ENCODE measurements at regions not wholly inside any gene's neighbourhood (a gene's known extent, or its start where the extent isn't known, plus 50 kb on each side); places are given as distances from the start of the nearest gene placed in this dataset.

GRCh38 chr13:71382285-71382684 is 484.7 kb downstream of the DACH1 start:
- H3K9me3 ChIP-seq (ENCODE audit: control insufficient read depth, insufficient read depth, low read length), result no peaks in the 10 kb centered on the region
- CTCF ChIA-PET, result no interaction called here
- DNase-seq (ENCODE audit: low read depth, low spot score), result no peak
- no peaks in the 10 kb centered on the region for H3K27me3 ChIP-seq (ENCODE audit: control insufficient read depth, insufficient read depth, low read length)
- TF ChIP-seq CTCF (IDR thresholded peaks at IDR 0.05; ENCODE audit: low read depth, low read length), result no peak
- no peak overlapping the region for H3K27ac ChIP-seq (ENCODE audit: low read depth, low read length)
- H3K4me3 ChIP-seq (ENCODE audit: low read depth, low read length), result no peak overlapping the region
- POLR2A ChIA-PET, result no interaction called here

- POLR2A ChIA-PET, result no interaction called here
- no peak for TF ChIP-seq CTCF (IDR thresholded peaks at IDR 0.05; ENCODE audit: low read depth, low read length)
- Histone ChIP-seq H3K9me3 (ENCODE audit: control insufficient read depth, insufficient read depth, low read length) (no peaks in the 10 kb centered on the region), H3K27ac (ENCODE audit: low read depth, low read length) (no peak overlapping the region), H3K27me3 (ENCODE audit: control insufficient read depth, insufficient read depth, low read length) (no peaks in the 10 kb centered on the region), H3K4me3 (ENCODE audit: low read depth, low read length) (no peak overlapping the region)
- CTCF ChIA-PET, result no interaction called here
- DNase-seq (ENCODE audit: low read depth, low spot score), result no peak
Measured at GRCh38 chr13:71380191-71380590, 486.8 kb downstream of the DACH1 start.

- ChIA-PET CTCF (no interaction called here), POLR2A (no interaction called here)
- no peak overlapping the region for H3K27ac ChIP-seq (ENCODE audit: low read depth, low read length)
- H3K9me3 ChIP-seq (ENCODE audit: control insufficient read depth, insufficient read depth, low read length), result no peaks in the 10 kb centered on the region
- H3K4me3 ChIP-seq (ENCODE audit: low read depth, low read length), result no peak overlapping the region
- H3K27me3 ChIP-seq (ENCODE audit: control insufficient read depth, insufficient read depth, low read length), result no peaks in the 10 kb centered on the region
- no peak for DNase-seq (ENCODE audit: low read depth, low spot score)
- TF ChIP-seq CTCF (IDR thresholded peaks at IDR 0.05; ENCODE audit: low read depth, low read length), result no peak
Measured at GRCh38 chr13:71378961-71379905, 487.8 kb downstream of the DACH1 start.

- TF ChIP-seq CTCF (IDR thresholded peaks at IDR 0.05; ENCODE audit: low read depth, low read length), result no peak
- POLR2A ChIA-PET, result no interaction called here
- no peak for DNase-seq (ENCODE audit: low read depth, low spot score)
- Histone ChIP-seq H3K27ac (ENCODE audit: low read depth, low read length) (no peak overlapping the region), H3K27me3 (ENCODE audit: control insufficient read depth, insufficient read depth, low read length) (no peaks in the 10 kb centered on the region), H3K4me3 (ENCODE audit: low read depth, low read length) (no peak overlapping the region), H3K9me3 (ENCODE audit: control insufficient read depth, insufficient read depth, low read length) (no peaks in the 10 kb centered on the region)
- CTCF ChIA-PET, result no interaction called here
Measured at GRCh38 chr13:71374471-71375049, 492.4 kb downstream of the DACH1 start.

GRCh38 chr13:71368336-71368735 is 498.7 kb downstream of the DACH1 start:
- no peak overlapping the region for H3K4me3 ChIP-seq (ENCODE audit: low read depth, low read length)
- H3K9me3 ChIP-seq (ENCODE audit: control insufficient read depth, insufficient read depth, low read length), result no peaks in the 10 kb centered on the region; the same call in 1 of the 2 replicates
- no peak overlapping the region for H3K27ac ChIP-seq (ENCODE audit: low read depth, low read length)
- no peaks in the 10 kb centered on the region for H3K27me3 ChIP-seq (ENCODE audit: control insufficient read depth, insufficient read depth, low read length)
- DNase-seq (ENCODE audit: low read depth, low spot score), result no peak
- CTCF ChIA-PET, result no interaction called here
- POLR2A ChIA-PET, result no interaction called here
- TF ChIP-seq CTCF (IDR thresholded peaks at IDR 0.05; ENCODE audit: low read depth, low read length), result no peak
